Neural cell (in vitro differentiated cells): ENCODE measurements at regions not wholly inside any gene's neighbourhood (a gene's known extent, or its start where the extent isn't known, plus 50 kb on each side); places are given as distances from the start of the nearest gene placed in this dataset.

Source experiments
- H2AFZ ChIP-seq: fragments of 200-600, 300-800 bp; sonication (generic), shearing (Covaris generic); 2 replicates; pipeline ENCODE4 v1.6.0; 2014; ENCODE audit warnings: low read depth, mild to moderate bottlenecking, antibody characterized with exemption, low read length, moderate library complexity
- H3F3A ChIP-seq: fragments of 200-600 bp; shearing (Covaris generic); 2 replicates; pipeline ENCODE4 v1.6.1; 2016; ENCODE audit warnings: mild to moderate bottlenecking, moderate library complexity, mixed read lengths, antibody characterized with exemption, low read length; ENCODE audit not compliant: insufficient read depth, poor library complexity, severe bottlenecking
- H3K27ac ChIP-seq: fragments of 200-600, 300-800 bp; sonication (generic), shearing (Covaris generic); 2 replicates; pipeline ENCODE4 v1.5.1; 2014; ENCODE audit warnings: mild to moderate bottlenecking, low read length, moderate library complexity
- H3K27me3 ChIP-seq: fragments of 300-800, 200-600 bp; sonication (generic), shearing (Covaris generic); 2 replicates; pipeline ENCODE4 v1.6.0; 2014; ENCODE audit warnings: mild to moderate bottlenecking, low read depth, low read length, moderate library complexity; ENCODE audit not compliant: insufficient read depth
- H3K36me3 ChIP-seq: fragments of 300-800, 200-600 bp; sonication (generic), shearing (Covaris generic); 2 replicates; pipeline ENCODE4 v1.5.1; 2014; ENCODE audit warnings: mild to moderate bottlenecking, antibody characterized with exemption, low read length, moderate library complexity; ENCODE audit not compliant: insufficient read depth
- H3K4me2 ChIP-seq: fragments of 300-800, 200-600 bp; sonication (generic), shearing (Covaris generic); 2 replicates; pipeline ENCODE4 v1.6.0; 2014; ENCODE audit warnings: mild to moderate bottlenecking, low read length
- H3K4me3 ChIP-seq: fragments of 300-800, 200-600 bp; sonication (generic), shearing (Covaris generic); 2 replicates; pipeline ENCODE4 v1.5.1; 2014; ENCODE audit warnings: mild to moderate bottlenecking, low read length, moderate library complexity
- H3K79me2 ChIP-seq: fragments of 200-600 bp; shearing (Covaris generic); replicated peaks from 2 replicates; pipeline ENCODE4 v1.6.0; 2014; ENCODE audit warnings: mild to moderate bottlenecking, low read length, moderate library complexity; ENCODE audit not compliant: insufficient read depth
- H3K9ac ChIP-seq: fragments of 300-800, 200-600 bp; sonication (generic), shearing (Covaris generic); 2 replicates; pipeline ENCODE4 v1.6.1; 2016; ENCODE audit warnings: mild to moderate bottlenecking, low read length, mixed read lengths
- H3K9me2 ChIP-seq: fragments of 200-600 bp; shearing (Covaris generic); 2 replicates; pipeline ENCODE4 v1.6.1; 2016; ENCODE audit warnings: mild to moderate bottlenecking, low read length, mixed read lengths; ENCODE audit not compliant: insufficient read depth
- H3K9me3 ChIP-seq: fragments of 200-600, 300-800 bp; sonication (generic), shearing (Covaris generic); 2 replicates; pipeline ENCODE4 v1.6.1; 2016; ENCODE audit warnings: mild to moderate bottlenecking, mixed run types, low read length, moderate library complexity, mixed read lengths
- H4K20me1 ChIP-seq: fragments of 200-600 bp; shearing (Covaris generic); 2 replicates; pipeline ENCODE4 v1.6.1; 2016; ENCODE audit warnings: mild to moderate bottlenecking, mixed run types; ENCODE audit not compliant: insufficient read depth
- CTCF ChIP-seq: fragments of 450-650 bp; IDR thresholded peaks from 2 replicates; pipeline ENCODE4 v1.5.1; 2014; ENCODE audit warnings: antibody characterized with exemption, mild to moderate bottlenecking, moderate library complexity; ENCODE audit not compliant: poor library complexity, severe bottlenecking
- EP300 ChIP-seq: fragments of 450-650 bp; conservative IDR thresholded peaks from 2 replicates; pipeline ENCODE4 v1.6.1; 2014; ENCODE audit warnings: antibody characterized with exemption, mild to moderate bottlenecking, moderate library complexity; ENCODE audit not compliant: poor library complexity, severe bottlenecking
- EZH2 ChIP-seq: fragments of 200-600, 300-800 bp; shearing (Covaris generic), sonication (generic); IDR thresholded peaks from 2 replicates; pipeline ENCODE4 v1.6.1; 2014; ENCODE audit warnings: antibody characterized with exemption, low read length, borderline replicate concordance, mild to moderate bottlenecking; ENCODE audit not compliant: insufficient read depth, poor library complexity, severe bottlenecking
- MXI1 ChIP-seq: fragments of 450-650 bp; conservative IDR thresholded peaks from 2 replicates; pipeline ENCODE4 v1.6.1; 2014; ENCODE audit warnings: antibody characterized with exemption, mild to moderate bottlenecking; ENCODE audit not compliant: poor library complexity, severe bottlenecking
- POLR2AphosphoS5 ChIP-seq: IDR thresholded peaks from 2 replicates; pipeline ENCODE4 v1.6.1; 2012
- RAD21 ChIP-seq: fragments of 450-650 bp; conservative IDR thresholded peaks from 2 replicates; pipeline ENCODE4 v1.6.1; 2014; ENCODE audit warnings: antibody characterized with exemption, mild to moderate bottlenecking, moderate library complexity
- SMC3 ChIP-seq: fragments of 450-650 bp; conservative IDR thresholded peaks from 2 replicates; pipeline ENCODE4 v1.6.1; 2014; ENCODE audit warnings: antibody characterized with exemption, mild to moderate bottlenecking, moderate library complexity; ENCODE audit not compliant: poor library complexity
- TAF1 ChIP-seq: IDR thresholded peaks from 2 replicates; pipeline ENCODE4 v1.6.1; 2012; ENCODE audit warnings: low read depth
- TF ChIP-seq, protein P1 (sequence below): IDR thresholded peaks from 2 replicates; pipeline ENCODE4 v1.6.1; 2012; ENCODE audit warnings: borderline replicate concordance

- H2AFZ ChIP-seq = no peak overlapping the region
- peaks cover 6% of the 10 kb centered on the region for H4K20me1 ChIP-seq
- H3K79me2 ChIP-seq = no peaks in the 10 kb centered on the region
- H3K9me2 ChIP-seq = no peaks in the 10 kb centered on the region
- no peak for TF ChIP-seq MXI1
- no peak for TF ChIP-seq EZH2
- no peak for TF ChIP-seq TAF1
- TF ChIP-seq EP300 = no peak
- no peak for TF ChIP-seq POLR2AphosphoS5
- TF ChIP-seq, protein P1, sequence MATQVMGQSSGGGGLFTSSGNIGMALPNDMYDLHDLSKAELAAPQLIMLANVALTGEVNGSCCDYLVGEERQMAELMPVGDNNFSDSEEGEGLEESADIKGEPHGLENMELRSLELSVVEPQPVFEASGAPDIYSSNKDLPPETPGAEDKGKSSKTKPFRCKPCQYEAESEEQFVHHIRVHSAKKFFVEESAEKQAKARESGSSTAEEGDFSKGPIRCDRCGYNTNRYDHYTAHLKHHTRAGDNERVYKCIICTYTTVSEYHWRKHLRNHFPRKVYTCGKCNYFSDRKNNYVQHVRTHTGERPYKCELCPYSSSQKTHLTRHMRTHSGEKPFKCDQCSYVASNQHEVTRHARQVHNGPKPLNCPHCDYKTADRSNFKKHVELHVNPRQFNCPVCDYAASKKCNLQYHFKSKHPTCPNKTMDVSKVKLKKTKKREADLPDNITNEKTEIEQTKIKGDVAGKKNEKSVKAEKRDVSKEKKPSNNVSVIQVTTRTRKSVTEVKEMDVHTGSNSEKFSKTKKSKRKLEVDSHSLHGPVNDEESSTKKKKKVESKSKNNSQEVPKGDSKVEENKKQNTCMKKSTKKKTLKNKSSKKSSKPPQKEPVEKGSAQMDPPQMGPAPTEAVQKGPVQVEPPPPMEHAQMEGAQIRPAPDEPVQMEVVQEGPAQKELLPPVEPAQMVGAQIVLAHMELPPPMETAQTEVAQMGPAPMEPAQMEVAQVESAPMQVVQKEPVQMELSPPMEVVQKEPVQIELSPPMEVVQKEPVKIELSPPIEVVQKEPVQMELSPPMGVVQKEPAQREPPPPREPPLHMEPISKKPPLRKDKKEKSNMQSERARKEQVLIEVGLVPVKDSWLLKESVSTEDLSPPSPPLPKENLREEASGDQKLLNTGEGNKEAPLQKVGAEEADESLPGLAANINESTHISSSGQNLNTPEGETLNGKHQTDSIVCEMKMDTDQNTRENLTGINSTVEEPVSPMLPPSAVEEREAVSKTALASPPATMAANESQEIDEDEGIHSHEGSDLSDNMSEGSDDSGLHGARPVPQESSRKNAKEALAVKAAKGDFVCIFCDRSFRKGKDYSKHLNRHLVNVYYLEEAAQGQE = no peak
- no peak for TF ChIP-seq CTCF
- TF ChIP-seq SMC3 = no peak
- no peak for TF ChIP-seq RAD21
- H3K27me3 ChIP-seq = no peaks in the 10 kb centered on the region
- peaks cover 5% of the 10 kb centered on the region for H3K36me3 ChIP-seq
- H3F3A ChIP-seq = no peaks in the 10 kb centered on the region
- no peak overlapping the region for H3K4me2 ChIP-seq
- no peak overlapping the region for H3K27ac ChIP-seq
- no peak overlapping the region for H3K4me3 ChIP-seq
- peaks cover 6% of the 10 kb centered on the region for H3K9me3 ChIP-seq
- no peak overlapping the region for H3K9ac ChIP-seq
Measured at GRCh38 chr15:47598996-47599395, 118.3 kb upstream of the SEMA6D start.

DNA sequence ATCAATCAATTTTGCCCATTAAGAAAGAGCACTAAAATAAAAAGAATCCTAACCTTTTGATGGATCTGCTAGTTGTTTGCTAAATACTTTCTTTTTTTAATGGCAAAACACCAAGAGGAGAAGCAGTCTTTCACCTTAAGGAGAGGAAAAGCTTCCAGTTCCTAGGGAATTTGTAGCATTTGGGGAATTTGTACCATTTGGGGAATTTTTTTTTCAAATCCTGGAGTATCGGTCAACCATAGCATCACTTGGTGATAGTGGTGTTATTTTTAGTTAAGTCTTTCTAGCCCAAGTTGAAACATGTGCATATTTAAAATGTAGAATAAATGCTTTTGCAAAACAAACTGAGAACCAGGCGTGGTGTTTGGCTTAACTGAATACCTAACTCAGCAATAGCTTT is 117.5 kb upstream of the SEMA6D start:
- no peaks in the 10 kb centered on the region for H3F3A ChIP-seq
- H3K27me3 ChIP-seq = no peaks in the 10 kb centered on the region
- peaks cover 5% of the 10 kb centered on the region for H3K36me3 ChIP-seq
- no peak overlapping the region for H3K4me2 ChIP-seq
- no peak overlapping the region for H3K4me3 ChIP-seq
- TF ChIP-seq MXI1 (no peak), EP300 (no peak), CTCF (no peak)
- no peak overlapping the region for H2AFZ ChIP-seq
- peaks cover 6% of the 10 kb centered on the region for H3K9me3 ChIP-seq
- H3K9me2 ChIP-seq = no peaks in the 10 kb centered on the region
- H3K9ac ChIP-seq = no peak overlapping the region
- no peak overlapping the region for H3K27ac ChIP-seq
- H4K20me1 ChIP-seq = peaks cover 6% of the 10 kb centered on the region
- H3K79me2 ChIP-seq = no peaks in the 10 kb centered on the region
